HepG2 (cell line): ENCODE measurements at regions not wholly inside any gene's neighbourhood (a gene's known extent, or its start where the extent isn't known, plus 50 kb on each side); places are given as distances from the start of the nearest gene placed in this dataset.

ENCODE experiments used
- ATAC-seq: fragments of 200-7000 bp; cut with Tn5 transposase; 3 replicates; pipeline ENCODE4 v1.9.1; 2020; ENCODE audit warnings: mild to moderate bottlenecking, moderate library complexity
- BruUV-seq: library from RNA; stranded (reverse); fragments of 400-500 nt; replicated peaks from 2 replicates; lab custom pipeline; 2021; lab: Mats Ljungman, UMichigan
- CTCF ChIA-PET: fragments of 300-600 bp; formaldehyde crosslinking; extraction: SDS; loops from one replicate; lab custom pipeline; 2021; ENCODE audit warnings: low total read pairs, inconsistent platforms, low intra/inter-chr PET ratio; lab: Yijun Ruan, JAX
- POLR2A ChIA-PET: fragments of 350-600 bp; sonication (Branson Sonifier 250); formaldehyde crosslinking; loops from one replicate; lab custom pipeline; 2020; ENCODE audit warnings: antibody characterized with exemption, inconsistent platforms; lab: Yijun Ruan, JAX
- DNase-seq: peaks from one replicate; pipeline ENCODE4 v3.0.0-alpha.2; 2015; ENCODE audit warnings: low spot score
- FAIRE-seq: peaks from 3 replicates; lab custom pipeline; 2011; peaks lifted over from hg19 to GRCh38; lab: Jason Lieb, UNC
- H2AFZ ChIP-seq: one replicate; pipeline ENCODE4 v1.6.1; 2011; ENCODE audit warnings: low read length, inconsistent platforms
- H3K27ac ChIP-seq: fragments of 300-600 bp; 3 replicates; pipeline ENCODE4 v1.8.0; 2011; ENCODE audit warnings: mixed run types, mild to moderate bottlenecking, mixed read lengths, low read length, inconsistent platforms; ENCODE audit not compliant: insufficient read depth; ENCODE audit errors: extremely low read length
- H3K27me3 ChIP-seq, 2 experiments: fragments of 200-600 bp in 1 of 2; 2 replicates in 1 of 2; 3 replicates in 1 of 2; pipeline versions ENCODE4 v1.6.0 to v1.8.0; 2011; ENCODE audit warnings: low read length in 2 of 2, mild to moderate bottlenecking in 2 of 2, moderate library complexity in 2 of 2, inconsistent platforms in 1 of 2; ENCODE audit not compliant: insufficient read depth in 2 of 2, control insufficient read depth in 1 of 2
- H3K36me3 ChIP-seq, 2 experiments: fragments of 200-600 bp in 1 of 2; replicated peaks in 1 of 2; 2 replicates in 1 of 2; 3 replicates in 1 of 2; pipeline versions ENCODE4 v1.5.1 to v1.8.0; 2011; ENCODE audit warnings: low read length in 2 of 2, inconsistent platforms in 1 of 2; ENCODE audit not compliant: insufficient read depth in 2 of 2, control insufficient read depth in 1 of 2
- H3K4me1 ChIP-seq: 2 replicates; pipeline ENCODE4 v1.5.1; 2012; ENCODE audit warnings: low read length, inconsistent platforms; ENCODE audit not compliant: insufficient read depth
- H3K4me2 ChIP-seq: 2 replicates; pipeline ENCODE4 v1.6.0; 2011; ENCODE audit warnings: low read depth, low read length, inconsistent platforms
- H3K4me3 ChIP-seq, 3 experiments: fragments of 200-600 bp in 1 of 3; sonication (generic), shearing (Covaris generic) in 1 of 3; replicated peaks in 1 of 3; 2 replicates each; pipeline ENCODE4 v1.5.1; 2011 to 2016; ENCODE audit warnings: low read length in 3 of 3, inconsistent platforms in 2 of 3, low read depth in 2 of 3, mild to moderate bottlenecking in 2 of 3, control low read depth in 1 of 3, mixed read lengths in 1 of 3; ENCODE audit not compliant: insufficient read depth in 1 of 3
- H3K79me2 ChIP-seq: one replicate; pipeline ENCODE4 v1.6.1; 2011; ENCODE audit warnings: low read length, inconsistent platforms; ENCODE audit not compliant: insufficient read depth
- H3K9ac ChIP-seq: 2 replicates; pipeline ENCODE4 v1.6.0; 2011; ENCODE audit warnings: mild to moderate bottlenecking, low read depth, low read length, inconsistent platforms; ENCODE audit not compliant: insufficient read depth
- H3K9me3 ChIP-seq: 2 replicates; pipeline ENCODE4 v1.5.1; 2012; ENCODE audit warnings: mild to moderate bottlenecking, low read length
- H4K20me1 ChIP-seq: 2 replicates; pipeline ENCODE4 v1.6.0; 2011; ENCODE audit warnings: inconsistent platforms, mild to moderate bottlenecking, low read length, moderate library complexity; ENCODE audit not compliant: insufficient read depth
- GATA4 ChIP-seq: sonication (generic); IDR thresholded peaks from 2 replicates; pipeline ENCODE4 v1.6.1; 2016; ENCODE audit warnings: antibody characterized with exemption, low read depth, borderline replicate concordance
- IKZF1 ChIP-seq: fragments of 450-650 bp; IDR thresholded peaks from 2 replicates; pipeline ENCODE4 v1.7.1; 2016
- NCOA5 ChIP-seq: sonication (generic); formaldehyde crosslinking; IDR thresholded peaks from 2 replicates; pipeline ENCODE4 v1.4.0; 2020; ENCODE audit warnings: missing genetic modification reagents
- RELA ChIP-seq: sonication (generic); formaldehyde crosslinking; IDR thresholded peaks from 2 replicates; pipeline ENCODE4 v1.4.0; 2020; ENCODE audit warnings: missing genetic modification reagents
- RORA ChIP-seq: sonication (generic); formaldehyde crosslinking; IDR thresholded peaks from 2 replicates; pipeline ENCODE4 v1.5.0; 2020; ENCODE audit warnings: mild to moderate bottlenecking, missing genetic modification reagents, moderate library complexity
- SOX13 ChIP-seq, 3 experiments: fragments of 450-650 bp in 1 of 3; sonication (generic) in 1 of 3; formaldehyde crosslinking in 1 of 3; IDR thresholded peaks in 2 of 3; conservative IDR thresholded peaks in 1 of 3; 2 replicates each; pipeline versions ENCODE4 v1.5.0 to v1.6.1; 2016 to 2020; ENCODE audit warnings: antibody characterized with exemption in 1 of 3, mild to moderate bottlenecking in 1 of 3, missing compliant biosample characterization in 1 of 3, missing genetic modification reagents in 1 of 3, moderate library complexity in 1 of 3
- SOX5 ChIP-seq: IDR thresholded peaks from 2 replicates; pipeline ENCODE4 v1.6.1; 2016; ENCODE audit warnings: borderline replicate concordance
- ZBTB4 ChIP-seq: sonication (generic); formaldehyde crosslinking; IDR thresholded peaks from 2 replicates; pipeline ENCODE4 v1.4.0; 2020; ENCODE audit warnings: missing genetic modification reagents, mild to moderate bottlenecking, borderline replicate concordance
- ZKSCAN1 ChIP-seq: fragments of 150-350 bp; IDR thresholded peaks from 2 replicates; pipeline ENCODE4 v1.6.1; 2014; ENCODE audit warnings: low read length
- ZNF234 ChIP-seq: sonication (generic); formaldehyde crosslinking; conservative IDR thresholded peaks from 2 replicates; pipeline ENCODE4 v1.5.1; 2020; ENCODE audit warnings: mild to moderate bottlenecking, missing genetic modification reagents
- ZNF3 ChIP-seq: IDR thresholded peaks from 2 replicates; pipeline ENCODE4 v1.7.0; 2017; ENCODE audit warnings: inconsistent platforms
- ZNF589 ChIP-seq: sonication (generic); formaldehyde crosslinking; conservative IDR thresholded peaks from 2 replicates; pipeline ENCODE4 v1.8.0; 2022; ENCODE audit warnings: mild to moderate bottlenecking, moderate library complexity, missing genetic modification reagents
- in situ Hi-C: cut with HindIII; loops from 2 replicates; pipeline ENCODE4 v1.10.0; 2017; ENCODE audit warnings: low pct_unique_long_range_greater_than_20kb; ENCODE audit not compliant: extremely low pct_ligation_motif_present
- intact Hi-C: fragments of 100-400 bp; cut with micrococcal nuclease; formaldehyde crosslinking; loops from one replicate; pipeline ENCODE4 v1.10.0; 2022; ENCODE audit not compliant: unreplicated experiment
- TF ChIP-seq, protein P1 (sequence below): sonication (generic); formaldehyde crosslinking; IDR thresholded peaks from 2 replicates; pipeline ENCODE4 v1.5.0; 2020; ENCODE audit warnings: mild to moderate bottlenecking, missing genetic modification reagents
- TF ChIP-seq, protein P2 (sequence below): sonication (generic); formaldehyde crosslinking; IDR thresholded peaks from 2 replicates; pipeline ENCODE4 v1.5.0; 2020; ENCODE audit warnings: mild to moderate bottlenecking, missing genetic modification reagents, borderline replicate concordance
- TF ChIP-seq, protein P3 (sequence below): sonication (generic); formaldehyde crosslinking; IDR thresholded peaks from 2 replicates; pipeline ENCODE4 v1.5.1; 2020; ENCODE audit warnings: missing genetic modification reagents, mild to moderate bottlenecking, borderline replicate concordance

DNA sequence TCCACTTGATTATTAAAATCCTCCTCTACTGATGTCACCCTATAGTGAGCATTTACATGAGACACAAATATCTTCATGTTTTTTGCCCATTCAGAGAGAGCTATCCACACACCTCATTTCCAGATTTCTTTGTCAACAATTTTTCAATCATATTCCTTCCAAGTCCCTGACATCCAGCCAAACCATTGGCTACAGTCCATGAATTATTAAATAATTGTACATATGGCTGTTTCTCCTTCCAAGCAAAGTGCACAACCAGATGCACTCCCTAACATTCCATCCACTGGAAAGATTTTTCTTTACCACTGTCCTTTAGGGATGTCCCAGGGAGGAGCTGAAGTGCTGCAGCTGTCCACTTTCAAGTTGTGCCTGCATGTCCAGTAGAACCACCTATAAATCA, 328.0 kb upstream of the MDFIC2 start:
- intact Hi-C loops = no loop called here
- ChIA-PET POLR2A (no interaction called here), CTCF (no interaction called here)
- Histone ChIP-seq H3K4me3 (no peak overlapping the region), H4K20me1 (no peaks in the 10 kb centered on the region), H3K9ac (no peak overlapping the region), H3K27ac (no peak overlapping the region), H3K9me3 (no peaks in the 10 kb centered on the region), H3K79me2 (no peaks in the 10 kb centered on the region), H3K4me2 (no peak overlapping the region), H3K27me3 (no peaks in the 10 kb centered on the region), H3K4me1 (no peaks in the 10 kb centered on the region), H2AFZ (no peak overlapping the region), H3K36me3 (no peaks in the 10 kb centered on the region)
- no TSS peak for BruUV-seq
- in situ Hi-C loops = no loop called here
- FAIRE-seq (no peak), ATAC-seq (no peak), DNase-seq (no peak)
- TF ChIP-seq SOX5 (CRISPR knock-in tag) (no peak), NCOA5 (CRISPR knock-in tag) (no peak), ZNF589 (CRISPR knock-in tag) (no peak), IKZF1 (no peak), SOX13 (IDR thresholded peaks at IDR 0.05) (no peak), SOX13 (CRISPR knock-in tag; conservative IDR thresholded peaks at IDR 0.05 in 1 of 2, IDR thresholded peaks at IDR 0.05 in 1 of 2) (no peak), ZKSCAN1 (no peak), RORA (CRISPR knock-in tag) (no peak), ZBTB4 (CRISPR knock-in tag) (no peak), ZNF3 (CRISPR knock-in tag) (no peak), GATA4 (no peak), RELA (CRISPR knock-in tag) (no peak), ZNF234 (no peak)
- TF ChIP-seq, protein P1, sequence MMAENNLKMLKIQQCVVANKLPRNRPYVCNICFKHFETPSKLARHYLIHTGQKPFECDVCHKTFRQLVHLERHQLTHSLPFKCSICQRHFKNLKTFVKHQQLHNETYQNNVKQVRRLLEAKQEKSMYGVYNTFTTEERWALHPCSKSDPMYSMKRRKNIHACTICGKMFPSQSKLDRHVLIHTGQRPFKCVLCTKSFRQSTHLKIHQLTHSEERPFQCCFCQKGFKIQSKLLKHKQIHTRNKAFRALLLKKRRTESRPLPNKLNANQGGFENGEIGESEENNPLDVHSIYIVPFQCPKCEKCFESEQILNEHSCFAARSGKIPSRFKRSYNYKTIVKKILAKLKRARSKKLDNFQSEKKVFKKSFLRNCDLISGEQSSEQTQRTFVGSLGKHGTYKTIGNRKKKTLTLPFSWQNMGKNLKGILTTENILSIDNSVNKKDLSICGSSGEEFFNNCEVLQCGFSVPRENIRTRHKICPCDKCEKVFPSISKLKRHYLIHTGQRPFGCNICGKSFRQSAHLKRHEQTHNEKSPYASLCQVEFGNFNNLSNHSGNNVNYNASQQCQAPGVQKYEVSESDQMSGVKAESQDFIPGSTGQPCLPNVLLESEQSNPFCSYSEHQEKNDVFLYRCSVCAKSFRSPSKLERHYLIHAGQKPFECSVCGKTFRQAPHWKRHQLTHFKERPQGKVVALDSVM = no peak
- TF ChIP-seq, protein P2, sequence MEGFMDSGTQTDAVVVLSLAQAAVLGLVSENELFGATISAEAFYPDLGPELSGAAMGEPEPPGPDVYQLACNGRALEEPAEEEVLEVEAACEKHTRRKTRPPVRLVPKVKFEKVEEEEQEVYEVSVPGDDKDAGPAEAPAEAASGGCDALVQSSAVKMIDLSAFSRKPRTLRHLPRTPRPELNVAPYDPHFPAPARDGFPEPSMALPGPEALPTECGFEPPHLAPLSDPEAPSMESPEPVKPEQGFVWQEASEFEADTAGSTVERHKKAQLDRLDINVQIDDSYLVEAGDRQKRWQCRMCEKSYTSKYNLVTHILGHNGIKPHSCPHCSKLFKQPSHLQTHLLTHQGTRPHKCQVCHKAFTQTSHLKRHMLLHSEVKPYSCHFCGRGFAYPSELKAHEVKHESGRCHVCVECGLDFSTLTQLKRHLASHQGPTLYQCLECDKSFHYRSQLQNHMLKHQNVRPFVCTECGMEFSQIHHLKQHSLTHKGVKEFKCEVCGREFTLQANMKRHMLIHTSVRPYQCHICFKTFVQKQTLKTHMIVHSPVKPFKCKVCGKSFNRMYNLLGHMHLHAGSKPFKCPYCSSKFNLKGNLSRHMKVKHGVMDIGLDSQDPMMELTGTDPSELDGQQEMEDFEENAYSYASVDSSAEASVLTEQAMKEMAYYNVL (CRISPR knock-in tag) = no peak
- TF ChIP-seq, protein P3, sequence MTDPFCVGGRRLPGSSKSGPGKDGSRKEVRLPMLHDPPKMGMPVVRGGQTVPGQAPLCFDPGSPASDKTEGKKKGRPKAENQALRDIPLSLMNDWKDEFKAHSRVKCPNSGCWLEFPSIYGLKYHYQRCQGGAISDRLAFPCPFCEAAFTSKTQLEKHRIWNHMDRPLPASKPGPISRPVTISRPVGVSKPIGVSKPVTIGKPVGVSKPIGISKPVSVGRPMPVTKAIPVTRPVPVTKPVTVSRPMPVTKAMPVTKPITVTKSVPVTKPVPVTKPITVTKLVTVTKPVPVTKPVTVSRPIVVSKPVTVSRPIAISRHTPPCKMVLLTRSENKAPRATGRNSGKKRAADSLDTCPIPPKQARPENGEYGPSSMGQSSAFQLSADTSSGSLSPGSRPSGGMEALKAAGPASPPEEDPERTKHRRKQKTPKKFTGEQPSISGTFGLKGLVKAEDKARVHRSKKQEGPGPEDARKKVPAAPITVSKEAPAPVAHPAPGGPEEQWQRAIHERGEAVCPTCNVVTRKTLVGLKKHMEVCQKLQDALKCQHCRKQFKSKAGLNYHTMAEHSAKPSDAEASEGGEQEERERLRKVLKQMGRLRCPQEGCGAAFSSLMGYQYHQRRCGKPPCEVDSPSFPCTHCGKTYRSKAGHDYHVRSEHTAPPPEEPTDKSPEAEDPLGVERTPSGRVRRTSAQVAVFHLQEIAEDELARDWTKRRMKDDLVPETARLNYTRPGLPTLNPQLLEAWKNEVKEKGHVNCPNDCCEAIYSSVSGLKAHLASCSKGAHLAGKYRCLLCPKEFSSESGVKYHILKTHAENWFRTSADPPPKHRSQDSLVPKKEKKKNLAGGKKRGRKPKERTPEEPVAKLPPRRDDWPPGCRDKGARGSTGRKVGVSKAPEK (CRISPR knock-in tag) = no peak
